H9 (cell line): ENCODE measurements at regions not wholly inside any gene's neighbourhood (a gene's known extent, or its start where the extent isn't known, plus 50 kb on each side); places are given as distances from the start of the nearest gene placed in this dataset.

Source experiments
- DNase-seq: peaks from one replicate; pipeline ENCODE4 v3.0.0-alpha.2; 2017
- H2AFZ ChIP-seq: one replicate; pipeline ENCODE4 v1.6.1; 2013; ENCODE audit warnings: mild to moderate bottlenecking, low read length, control low read depth, moderate library complexity
- H2AK5ac ChIP-seq: 2 replicates; pipeline ENCODE4 v1.6.1; 2013; ENCODE audit warnings: low read length, control low read depth, mixed read lengths; ENCODE audit not compliant: insufficient read length
- H2BK120ac ChIP-seq: one replicate; pipeline ENCODE4 v1.6.1; 2013; ENCODE audit warnings: low read depth, mild to moderate bottlenecking, low read length, control low read depth, inconsistent platforms; ENCODE audit not compliant: poor library complexity, severe bottlenecking
- H2BK12ac ChIP-seq: 2 replicates; pipeline ENCODE4 v1.6.1; 2013; ENCODE audit warnings: low read length, control low read depth, mixed read lengths, low read depth; ENCODE audit not compliant: insufficient read length
- H2BK15ac ChIP-seq: 2 replicates; pipeline ENCODE4 v1.6.1; 2013; ENCODE audit warnings: low read depth, low read length, control low read depth
- H2BK20ac ChIP-seq: one replicate; pipeline ENCODE4 v1.6.1; 2013; ENCODE audit warnings: low read depth, mild to moderate bottlenecking, low read length, control low read depth, inconsistent platforms; ENCODE audit not compliant: poor library complexity, severe bottlenecking
- H2BK5ac ChIP-seq: 2 replicates; pipeline ENCODE4 v1.6.1; 2013; ENCODE audit warnings: low read length, control low read depth, mixed read lengths; ENCODE audit not compliant: insufficient read length
- H3K14ac ChIP-seq: 2 replicates; pipeline ENCODE4 v1.6.1; 2013; ENCODE audit warnings: low read length, control low read depth; ENCODE audit not compliant: insufficient read depth
- H3K18ac ChIP-seq: 2 replicates; pipeline ENCODE4 v1.6.1; 2013; ENCODE audit warnings: low read depth, mild to moderate bottlenecking, mixed read lengths, low read length, control low read depth; ENCODE audit not compliant: insufficient read length
- H3K23ac ChIP-seq: 2 replicates; pipeline ENCODE4 v1.6.1; 2013; ENCODE audit warnings: low read length, control low read depth, mixed read lengths, low read depth; ENCODE audit not compliant: insufficient read length
- H3K23me2 ChIP-seq: 2 replicates; pipeline ENCODE4 v1.6.1; 2013; ENCODE audit warnings: low read depth, mild to moderate bottlenecking, mixed read lengths, low read length, control low read depth; ENCODE audit not compliant: insufficient read length, poor library complexity, severe bottlenecking
- H3K27ac ChIP-seq: 2 replicates; pipeline ENCODE4 v1.5.1; 2013; ENCODE audit warnings: low read length, control low read depth, mixed read lengths, low read depth; ENCODE audit not compliant: insufficient read length
- H3K27me3 ChIP-seq: 2 replicates; pipeline ENCODE4 v1.6.1; 2013; ENCODE audit warnings: low read length, control low read depth, inconsistent platforms; ENCODE audit not compliant: insufficient read depth
- H3K4ac ChIP-seq: 2 replicates; pipeline ENCODE4 v1.6.1; 2013; ENCODE audit warnings: low read depth, mild to moderate bottlenecking, control low read depth, inconsistent platforms, low read length, moderate library complexity
- H3K4me1 ChIP-seq: 2 replicates; pipeline ENCODE4 v1.6.1; 2013; ENCODE audit warnings: low read length, control low read depth, inconsistent platforms; ENCODE audit not compliant: insufficient read depth
- H3K4me2 ChIP-seq: 2 replicates; pipeline ENCODE4 v1.6.1; 2013; ENCODE audit warnings: low read length, control low read depth, mixed read lengths; ENCODE audit not compliant: insufficient read length, insufficient read depth
- H3K56ac ChIP-seq: 2 replicates; pipeline ENCODE4 v1.6.1; 2013; ENCODE audit warnings: low read depth, mild to moderate bottlenecking, mixed read lengths, low read length, control low read depth; ENCODE audit not compliant: insufficient read length
- H3K79me1 ChIP-seq: 2 replicates; pipeline ENCODE4 v1.6.1; 2013; ENCODE audit warnings: low read depth, mild to moderate bottlenecking, moderate library complexity, low read length, control low read depth, inconsistent platforms; ENCODE audit not compliant: insufficient read depth, poor library complexity, severe bottlenecking
- H3K79me2 ChIP-seq: 2 replicates; pipeline ENCODE4 v1.6.1; 2013; ENCODE audit warnings: low read length, control low read depth, inconsistent platforms; ENCODE audit not compliant: insufficient read depth
- H3K9ac ChIP-seq: 2 replicates; pipeline ENCODE4 v1.6.1; 2013; ENCODE audit warnings: low read length, control low read depth, mixed read lengths; ENCODE audit not compliant: insufficient read length; ENCODE audit errors: extremely low read depth
- H3K9me3 ChIP-seq: one replicate; pipeline ENCODE4 v1.6.1; 2013; ENCODE audit warnings: low read depth, low read length, inconsistent platforms; ENCODE audit not compliant: control insufficient read depth
- H3T11ph ChIP-seq: one replicate; pipeline ENCODE4 v1.6.1; 2013; ENCODE audit warnings: mild to moderate bottlenecking, low read length, control low read depth, inconsistent platforms
- H4K20me1 ChIP-seq: one replicate; pipeline ENCODE4 v1.6.1; 2013; ENCODE audit not compliant: control insufficient read depth, insufficient read length, insufficient read depth
- H4K5ac ChIP-seq: 2 replicates; pipeline ENCODE4 v1.6.1; 2013; ENCODE audit warnings: low read depth, mild to moderate bottlenecking, mixed read lengths, low read length, control low read depth; ENCODE audit not compliant: insufficient read length
- H4K8ac ChIP-seq: replicated peaks from 2 replicates; pipeline ENCODE4 v1.6.1; 2013; ENCODE audit warnings: low read length, control low read depth, mixed read lengths, low read depth; ENCODE audit not compliant: insufficient read length
- H4K91ac ChIP-seq: 2 replicates; pipeline ENCODE4 v1.6.1; 2013; ENCODE audit warnings: low read depth, mild to moderate bottlenecking, moderate library complexity, mixed read lengths, low read length, control low read depth; ENCODE audit not compliant: insufficient read length
- H3K27ac Mint-ChIP-seq, 3 experiments: 2 replicates in 2 of 3; 3 replicates in 1 of 3; pipeline ENCODE4 v1.8.0; 2020 to 2021; ENCODE audit warnings: mixed read lengths in 3 of 3, mild to moderate bottlenecking in 1 of 3, moderate library complexity in 1 of 3
- H3K27me3 Mint-ChIP-seq: 2 replicates; pipeline ENCODE4 v1.8.0; 2021; ENCODE audit warnings: low read depth, mild to moderate bottlenecking, moderate library complexity, mixed read lengths
- H3K36me3 Mint-ChIP-seq, 3 experiments: 2 replicates in 2 of 3; 3 replicates in 1 of 3; pipeline ENCODE4 v1.8.0; 2020 to 2021; ENCODE audit warnings: low read depth in 3 of 3, mixed read lengths in 3 of 3; ENCODE audit not compliant: insufficient read depth in 1 of 3
- H3K4me1 Mint-ChIP-seq, 2 experiments: 2 replicates each; pipeline ENCODE4 v1.8.0; 2020; ENCODE audit warnings: mixed read lengths in 2 of 2
- H3K4me3 Mint-ChIP-seq, 2 experiments: 2 replicates in 1 of 2; 3 replicates in 1 of 2; pipeline ENCODE4 v1.8.0; 2020 to 2021; ENCODE audit warnings: mild to moderate bottlenecking in 2 of 2, mixed read lengths in 2 of 2, moderate library complexity in 1 of 2
- H3K9me3 Mint-ChIP-seq, 2 experiments: 2 replicates in 1 of 2; 3 replicates in 1 of 2; pipeline ENCODE4 v1.8.0; 2020; ENCODE audit warnings: mild to moderate bottlenecking in 2 of 2, mixed read lengths in 2 of 2, moderate library complexity in 1 of 2
- WGBS: extraction: QIAGEN DNeasy Blood & Tissue Kit; methylation state at CpG from one replicate; pipeline ENCODE4 v1.1.7; 2013; ENCODE audit warnings: missing lambda C conversion rate, low lambda C conversion rate, mixed read lengths; ENCODE audit not compliant: insufficient read length; ENCODE audit errors: extremely low coverage; 5-methylcytosine and 5-hydroxymethylcytosine counted together
- TF ChIP-seq, protein P1 (sequence below): fragments of 200-600 bp; sonication (generic); conservative IDR thresholded peaks from 3 replicates; pipeline ENCODE4 v1.8.0; 2021; ENCODE audit warnings: antibody characterized with exemption, mild to moderate bottlenecking

DNA sequence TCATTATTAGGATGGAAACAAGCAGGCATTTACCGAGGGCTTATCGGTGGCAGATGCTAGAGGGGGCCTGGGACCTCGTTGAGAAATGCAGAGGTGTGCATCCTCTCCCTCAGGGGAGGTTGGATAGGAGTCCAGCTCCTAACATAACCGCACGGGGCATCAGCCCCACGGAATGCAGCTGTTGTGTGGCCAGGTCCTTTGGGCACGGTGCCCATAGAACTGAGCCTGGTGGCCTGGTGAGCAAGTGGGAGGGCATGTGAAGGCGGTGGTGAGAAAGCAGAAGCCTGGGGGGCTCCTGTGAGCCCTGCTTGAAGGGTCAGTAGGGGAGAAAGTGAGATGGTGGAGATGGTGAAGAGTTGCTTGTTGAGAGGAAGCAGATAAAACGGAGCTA is 143.7 kb downstream of the CDH26 start:
- Histone ChIP-seq H4K8ac (no peak overlapping the region), H3K9ac (no peak overlapping the region)

More for the DNA sequence above, 143.7 kb downstream of the CDH26 start:
- Mint-ChIP-seq H3K4me3 (no peak overlapping the region; a peak in 1 of 5 replicates), H3K27ac (no peak overlapping the region; a peak in 1 of 7 replicates), H3K9me3 (peaks cover 7 to 10% of the 10 kb centered on the region in 2 experiments), H3K27me3 (peaks cover 94% of the 10 kb centered on the region), H3K4me1 (peaks cover 15 to 30% of the 10 kb centered on the region in 2 experiments), H3K36me3 (0 out of 7 replicates have a peak, but pooled peaks cover 0 to 1% (median 0%) of the 10 kb centered on the region in 3 experiments)
- no peak overlapping the region for H2AFZ ChIP-seq
- H3K27me3 ChIP-seq: peaks cover 17% of the 10 kb centered on the region
- no peak overlapping the region for H3K14ac ChIP-seq
- H4K91ac ChIP-seq: no peak overlapping the region
- H4K20me1 ChIP-seq: no peaks in the 10 kb centered on the region
- no peak overlapping the region for H3K18ac ChIP-seq
- no peaks in the 10 kb centered on the region; the same call in 1 of the 2 replicates for H3K4me1 ChIP-seq
- no peaks in the 10 kb centered on the region for H3K23me2 ChIP-seq
- no peak overlapping the region for H3K4me2 ChIP-seq
- WGBS: no CpG with 5 or more reads among the region's 9 CpGs
- no peak overlapping the region for H2BK5ac ChIP-seq
- H2BK20ac ChIP-seq: no peak overlapping the region
- no peak overlapping the region for H2BK12ac ChIP-seq
- no peak overlapping the region for H3T11ph ChIP-seq
- no peak overlapping the region for H3K56ac ChIP-seq
- no peak overlapping the region for H3K27ac ChIP-seq
- no peaks in the 10 kb centered on the region for H3K9me3 ChIP-seq
- no peak overlapping the region for H2AK5ac ChIP-seq
- no peaks in the 10 kb centered on the region for H3K79me1 ChIP-seq
- H3K4ac ChIP-seq: no peak overlapping the region
- no peak overlapping the region for H2BK120ac ChIP-seq
- H3K79me2 ChIP-seq: no peaks in the 10 kb centered on the region
- DNase-seq: no peak
- H3K23ac ChIP-seq: no peak overlapping the region
- H4K5ac ChIP-seq: no peak overlapping the region
- TF ChIP-seq, protein P1, sequence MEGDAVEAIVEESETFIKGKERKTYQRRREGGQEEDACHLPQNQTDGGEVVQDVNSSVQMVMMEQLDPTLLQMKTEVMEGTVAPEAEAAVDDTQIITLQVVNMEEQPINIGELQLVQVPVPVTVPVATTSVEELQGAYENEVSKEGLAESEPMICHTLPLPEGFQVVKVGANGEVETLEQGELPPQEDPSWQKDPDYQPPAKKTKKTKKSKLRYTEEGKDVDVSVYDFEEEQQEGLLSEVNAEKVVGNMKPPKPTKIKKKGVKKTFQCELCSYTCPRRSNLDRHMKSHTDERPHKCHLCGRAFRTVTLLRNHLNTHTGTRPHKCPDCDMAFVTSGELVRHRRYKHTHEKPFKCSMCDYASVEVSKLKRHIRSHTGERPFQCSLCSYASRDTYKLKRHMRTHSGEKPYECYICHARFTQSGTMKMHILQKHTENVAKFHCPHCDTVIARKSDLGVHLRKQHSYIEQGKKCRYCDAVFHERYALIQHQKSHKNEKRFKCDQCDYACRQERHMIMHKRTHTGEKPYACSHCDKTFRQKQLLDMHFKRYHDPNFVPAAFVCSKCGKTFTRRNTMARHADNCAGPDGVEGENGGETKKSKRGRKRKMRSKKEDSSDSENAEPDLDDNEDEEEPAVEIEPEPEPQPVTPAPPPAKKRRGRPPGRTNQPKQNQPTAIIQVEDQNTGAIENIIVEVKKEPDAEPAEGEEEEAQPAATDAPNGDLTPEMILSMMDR: no peak
- H2BK15ac ChIP-seq: no peak overlapping the region
